Vagina (tissue), 2 donors: ENCODE measurements at regions not wholly inside any gene's neighbourhood (a gene's known extent, or its start where the extent isn't known, plus 50 kb on each side); places are given as distances from the start of the nearest gene placed in this dataset.

Experiments used
- POLR2A ChIP-seq, 2 donors: fragments of 450-650 bp; IDR thresholded peaks; one replicate each; pipeline ENCODE4 v1.6.1; 2017; ENCODE audit warnings: antibody characterized with exemption in 2 of 2, mild to moderate bottlenecking in 2 of 2, moderate library complexity in 2 of 2
- POLR2AphosphoS5 ChIP-seq, 2 donors: sonication (generic); formaldehyde crosslinking; IDR thresholded peaks; one replicate each; pipeline ENCODE4 v1.9.0; 2017; ENCODE audit warnings: antibody characterized with exemption in 2 of 2, mild to moderate bottlenecking in 2 of 2, low read depth in 1 of 2; ENCODE audit not compliant: insufficient read depth in 1 of 2
- TF ChIP-seq, protein P1 (sequence below), 3 experiments: fragments of 450-650 bp in 2 of 3; fragments of 200-600 bp in 1 of 3; sonication (generic) in 1 of 3; IDR thresholded peaks; one replicate each; pipeline ENCODE4 v1.5.1; 2017 to 2019; ENCODE audit warnings: antibody characterized with exemption in 3 of 3, mild to moderate bottlenecking in 2 of 3, moderate library complexity in 2 of 3

DNA sequence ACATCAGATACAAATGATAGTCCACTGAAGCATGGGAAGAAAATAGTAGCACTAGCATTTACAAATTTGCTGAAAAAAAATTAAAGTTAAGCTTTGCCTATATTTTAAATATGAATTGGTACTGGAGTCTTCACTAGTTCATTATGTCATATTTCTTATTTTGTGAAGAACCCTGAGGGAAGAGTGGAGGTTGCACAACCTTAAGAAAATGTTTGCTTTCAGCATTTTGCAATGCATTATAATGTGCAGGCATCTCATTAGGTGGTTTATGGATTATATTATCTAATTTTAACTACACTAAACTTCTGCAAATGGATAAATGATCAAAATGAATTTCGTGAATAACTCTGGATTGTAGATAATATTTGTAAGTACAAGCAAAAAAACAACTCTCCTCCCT lies 390.8 kb upstream of the HS3ST5 start:
- TF ChIP-seq, protein P1, sequence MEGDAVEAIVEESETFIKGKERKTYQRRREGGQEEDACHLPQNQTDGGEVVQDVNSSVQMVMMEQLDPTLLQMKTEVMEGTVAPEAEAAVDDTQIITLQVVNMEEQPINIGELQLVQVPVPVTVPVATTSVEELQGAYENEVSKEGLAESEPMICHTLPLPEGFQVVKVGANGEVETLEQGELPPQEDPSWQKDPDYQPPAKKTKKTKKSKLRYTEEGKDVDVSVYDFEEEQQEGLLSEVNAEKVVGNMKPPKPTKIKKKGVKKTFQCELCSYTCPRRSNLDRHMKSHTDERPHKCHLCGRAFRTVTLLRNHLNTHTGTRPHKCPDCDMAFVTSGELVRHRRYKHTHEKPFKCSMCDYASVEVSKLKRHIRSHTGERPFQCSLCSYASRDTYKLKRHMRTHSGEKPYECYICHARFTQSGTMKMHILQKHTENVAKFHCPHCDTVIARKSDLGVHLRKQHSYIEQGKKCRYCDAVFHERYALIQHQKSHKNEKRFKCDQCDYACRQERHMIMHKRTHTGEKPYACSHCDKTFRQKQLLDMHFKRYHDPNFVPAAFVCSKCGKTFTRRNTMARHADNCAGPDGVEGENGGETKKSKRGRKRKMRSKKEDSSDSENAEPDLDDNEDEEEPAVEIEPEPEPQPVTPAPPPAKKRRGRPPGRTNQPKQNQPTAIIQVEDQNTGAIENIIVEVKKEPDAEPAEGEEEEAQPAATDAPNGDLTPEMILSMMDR (IDR thresholded peaks at IDR 0.05): no peak
- no peak for TF ChIP-seq POLR2AphosphoS5 (IDR thresholded peaks at IDR 0.05; ENCODE audit: insufficient read depth in 1 of 2, low read depth in 1 of 2)
- TF ChIP-seq POLR2A (IDR thresholded peaks at IDR 0.05): no peak
